ENCODE measurements at regions not wholly inside any gene's neighbourhood (a gene's known extent, or its start where the extent isn't known, plus 50 kb on each side); places are given as distances from the start of the nearest gene placed in this dataset.

GRCh38 chr6:113558966-113559365 lies 298.2 kb upstream of the MARCKS start:
- TF ChIP-seq POLR2A (IDR thresholded peaks at IDR 0.05; ENCODE audit: low read length) (no peak), GATA1 (IDR thresholded peaks at IDR 0.05; ENCODE audit: low read depth, low read length) (no peak)
